Mesothelial cell of epicardium (in vitro differentiated cells): ENCODE measurements at regions not wholly inside any gene's neighbourhood (a gene's known extent, or its start where the extent isn't known, plus 50 kb on each side); places are given as distances from the start of the nearest gene placed in this dataset.

ENCODE experiments used
- DNase-seq, 2 experiments: peaks; one replicate each; pipeline ENCODE4 v3.0.0; 2021; ENCODE audit warnings: low spot score in 2 of 2; ENCODE audit not compliant: unreplicated experiment in 2 of 2
- H3K27ac Mint-ChIP-seq: 2 replicates; pipeline ENCODE4 v1.8.0; 2021; ENCODE audit warnings: mixed read lengths
- H3K27me3 Mint-ChIP-seq: 2 replicates; pipeline ENCODE4 v1.8.0; 2021; ENCODE audit warnings: low read depth, mixed read lengths
- H3K36me3 Mint-ChIP-seq: 2 replicates; pipeline ENCODE4 v1.8.0; 2021; ENCODE audit warnings: mixed read lengths
- H3K4me1 Mint-ChIP-seq: 2 replicates; pipeline ENCODE4 v1.8.0; 2021; ENCODE audit warnings: mixed read lengths
- H3K4me3 Mint-ChIP-seq: 2 replicates; pipeline ENCODE4 v1.8.0; 2021; ENCODE audit warnings: mild to moderate bottlenecking, moderate library complexity, mixed read lengths
- H3K9me3 Mint-ChIP-seq: 2 replicates; pipeline ENCODE4 v1.8.0; 2021; ENCODE audit warnings: mixed read lengths
- CTCF ChIP-seq: fragments of 200-600 bp; sonication (generic); IDR thresholded peaks from one replicate; pipeline ENCODE4 v1.5.0; 2021; ENCODE audit warnings: antibody characterized with exemption; ENCODE audit not compliant: unreplicated experiment

- Mint-ChIP-seq H3K4me3 (no peak overlapping the region), H3K36me3 (no peaks in the 10 kb centered on the region), H3K4me1 (no peaks in the 10 kb centered on the region), H3K27me3 (peaks cover 4% of the 10 kb centered on the region), H3K9me3 (peaks cover 6% of the 10 kb centered on the region), H3K27ac (no peak overlapping the region)
- no peak for TF ChIP-seq CTCF
- no peak for DNase-seq
Observed at GRCh38 chr7:89989454-89989853, 164.8 kb upstream of the STEAP1 start.

- Mint-ChIP-seq H3K4me1 (no peaks in the 10 kb centered on the region), H3K4me3 (no peak overlapping the region), H3K9me3 (peaks cover 16% of the 10 kb centered on the region), H3K27ac (no peak overlapping the region), H3K36me3 (no peaks in the 10 kb centered on the region), H3K27me3 (no peaks in the 10 kb centered on the region)
- DNase-seq, result no peak
- no peak for TF ChIP-seq CTCF
Observed at GRCh38 chr7:89994483-89994882, 159.8 kb upstream of the STEAP1 start.

- peaks cover 13% of the 10 kb centered on the region for H3K9me3 Mint-ChIP-seq
Observed at GRCh38 chr7:89998554-89998953, 155.7 kb upstream of the STEAP1 start.

GRCh38 chr7:90005836-90006235, 148.4 kb upstream of the STEAP1 start:
- peaks cover 24% of the 10 kb centered on the region for H3K27me3 Mint-ChIP-seq
- H3K9me3 Mint-ChIP-seq, result no peaks in the 10 kb centered on the region
- no peak overlapping the region for H3K27ac Mint-ChIP-seq
- DNase-seq, result no peak
- TF ChIP-seq CTCF, result no peak
- H3K4me3 Mint-ChIP-seq, result no peak overlapping the region
- H3K36me3 Mint-ChIP-seq, result no peaks in the 10 kb centered on the region
- no peaks in the 10 kb centered on the region for H3K4me1 Mint-ChIP-seq

More at GRCh38 chr7:89998554-89998953, 155.7 kb upstream of the STEAP1 start:
- no peak overlapping the region for H3K27ac Mint-ChIP-seq
- no peak overlapping the region for H3K4me3 Mint-ChIP-seq
- H3K27me3 Mint-ChIP-seq, result peaks cover 1% of the 10 kb centered on the region
- H3K36me3 Mint-ChIP-seq, result no peaks in the 10 kb centered on the region
- no peaks in the 10 kb centered on the region for H3K4me1 Mint-ChIP-seq
- no peak for TF ChIP-seq CTCF
- DNase-seq, result no peak

- Mint-ChIP-seq H3K36me3 (no peaks in the 10 kb centered on the region), H3K27ac (no peak overlapping the region), H3K4me1 (no peaks in the 10 kb centered on the region), H3K9me3 (no peaks in the 10 kb centered on the region), H3K4me3 (no peak overlapping the region), H3K27me3 (peaks cover 24% of the 10 kb centered on the region)
- no peak for DNase-seq
- TF ChIP-seq CTCF, result no peak
Observed at GRCh38 chr7:90007001-90007654, 147.1 kb upstream of the STEAP1 start.

GRCh38 chr7:90007831-90008230, 146.4 kb upstream of the STEAP1 start:
- TF ChIP-seq CTCF, result no peak
- no peaks in the 10 kb centered on the region for H3K4me1 Mint-ChIP-seq
- H3K27me3 Mint-ChIP-seq, result peaks cover 27% of the 10 kb centered on the region
- H3K36me3 Mint-ChIP-seq, result no peaks in the 10 kb centered on the region
- no peak for DNase-seq
- no peaks in the 10 kb centered on the region for H3K9me3 Mint-ChIP-seq
- no peak overlapping the region for H3K4me3 Mint-ChIP-seq
- no peak overlapping the region for H3K27ac Mint-ChIP-seq
